GM12878 (cell line): ENCODE measurements at regions not wholly inside any gene's neighbourhood (a gene's known extent, or its start where the extent isn't known, plus 50 kb on each side); places are given as distances from the start of the nearest gene placed in this dataset.

ENCODE experiments used
- ASH2L ChIP-seq: fragments of 300-600, 200-600 bp; sonication (generic); IDR thresholded peaks from 2 replicates; pipeline ENCODE4 v1.6.1; 2017; ENCODE audit warnings: low read depth, mild to moderate bottlenecking, borderline replicate concordance
- CBFB ChIP-seq: IDR thresholded peaks from 2 replicates; pipeline ENCODE4 v1.6.1; 2016; ENCODE audit warnings: antibody characterized with exemption, low read depth
- CREM ChIP-seq: IDR thresholded peaks from 2 replicates; pipeline ENCODE4 v1.6.1; 2014; ENCODE audit warnings: antibody characterized with exemption, low read depth
- CTCF ChIP-seq, 3 experiments: IDR thresholded peaks in 2 of 3; conservative IDR thresholded peaks in 1 of 3; 2 replicates each; pipeline ENCODE4 v1.5.1; 2011; ENCODE audit warnings: low read depth in 3 of 3, low read length in 3 of 3, mild to moderate bottlenecking in 3 of 3, control low read depth in 2 of 3, moderate library complexity in 2 of 3, inconsistent platforms in 1 of 3, mixed read lengths in 1 of 3; ENCODE audit not compliant: control insufficient read depth in 2 of 3, insufficient read depth in 1 of 3; ENCODE audit errors: extremely low read depth in 1 of 3
- EZH2 ChIP-seq: IDR thresholded peaks from 2 replicates; pipeline ENCODE4 v1.6.1; 2012; ENCODE audit warnings: low read depth, mild to moderate bottlenecking, control low read depth, inconsistent platforms, low read length, borderline replicate concordance; ENCODE audit not compliant: control insufficient read depth
- GABPA ChIP-seq: IDR thresholded peaks from 2 replicates; pipeline ENCODE4 v1.6.1; 2014; ENCODE audit warnings: antibody characterized with exemption, low read depth, mild to moderate bottlenecking, inconsistent platforms
- MAX ChIP-seq: IDR thresholded peaks from 2 replicates; pipeline ENCODE4 v1.6.1; 2012; ENCODE audit warnings: low read depth, low read length, improper control_type of control experiment
- POLR2AphosphoS5 ChIP-seq: IDR thresholded peaks from 2 replicates; pipeline ENCODE4 v1.6.1; 2011; ENCODE audit warnings: mild to moderate bottlenecking, low read length, inconsistent platforms
- RAD21 ChIP-seq: IDR thresholded peaks from 2 replicates; pipeline ENCODE4 v1.6.1; 2011; ENCODE audit warnings: mild to moderate bottlenecking, low read depth, low read length, moderate library complexity; ENCODE audit not compliant: insufficient read depth
- RFX5 ChIP-seq: IDR thresholded peaks from 2 replicates; pipeline ENCODE4 v1.6.1; 2011; ENCODE audit warnings: low read depth, low read length, improper control_type of control experiment
- STAT1 ChIP-seq: fragments of 450-650 bp; conservative IDR thresholded peaks from 2 replicates; pipeline ENCODE4 v1.6.1; 2014; ENCODE audit warnings: antibody characterized with exemption, mild to moderate bottlenecking
- SUZ12 ChIP-seq: fragments of 200-600 bp; sonication (generic); IDR thresholded peaks from one replicate; pipeline ENCODE4 v1.6.1; 2018; ENCODE audit warnings: antibody characterized with exemption, mild to moderate bottlenecking; ENCODE audit not compliant: unreplicated experiment
- TF ChIP-seq, protein P1 (sequence below): IDR thresholded peaks from 2 replicates; pipeline ENCODE4 v1.6.1; 2011; ENCODE audit warnings: low read depth, mild to moderate bottlenecking, low read length, moderate library complexity, borderline replicate concordance; ENCODE audit errors: extremely low read depth

GRCh38 chr1:43036932-43037331 lies 78.3 kb upstream of the SLC2A1 start:
- TF ChIP-seq, protein P1, sequence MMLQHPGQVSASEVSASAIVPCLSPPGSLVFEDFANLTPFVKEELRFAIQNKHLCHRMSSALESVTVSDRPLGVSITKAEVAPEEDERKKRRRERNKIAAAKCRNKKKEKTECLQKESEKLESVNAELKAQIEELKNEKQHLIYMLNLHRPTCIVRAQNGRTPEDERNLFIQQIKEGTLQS: no peak
- TF ChIP-seq RAD21 (no peak), RFX5 (no peak), CTCF (IDR thresholded peaks at IDR 0.05 in 2 of 3, conservative IDR thresholded peaks at IDR 0.05 in 1 of 3; ENCODE audit: control insufficient read depth in 2 of 3, extremely low read depth in 1 of 3, insufficient read depth in 1 of 3, low read depth in 3 of 3, low read length in 3 of 3) (no peak), SUZ12 (no peak), MAX (no peak), EZH2 (no peak), CBFB (no peak), STAT1 (no peak), GABPA (no peak), CREM (no peak), ASH2L (no peak), POLR2AphosphoS5 (no peak)
